H1 (cell line): ENCODE measurements at regions not wholly inside any gene's neighbourhood (a gene's known extent, or its start where the extent isn't known, plus 50 kb on each side); places are given as distances from the start of the nearest gene placed in this dataset.

Experiments
- CBX5 ChIP-seq: fragments of 300-800, 300-1000 bp; sonication (generic); IDR thresholded peaks from 2 replicates; pipeline ENCODE4 v1.7.1; 2016; ENCODE audit warnings: antibody characterized with exemption, low read length, low read depth
- EZH2 ChIP-seq: fragments of 200-600 bp; sonication (generic); IDR thresholded peaks from 2 replicates; pipeline ENCODE4 v1.7.1; 2012; ENCODE audit warnings: low read depth, mild to moderate bottlenecking, moderate library complexity, low read length, inconsistent platforms; ENCODE audit not compliant: severe bottlenecking
- KDM4A ChIP-seq: IDR thresholded peaks from one replicate; pipeline ENCODE4 v1.7.1; 2012; ENCODE audit warnings: low read depth, mild to moderate bottlenecking, moderate library complexity, low read length, inconsistent platforms; ENCODE audit not compliant: severe bottlenecking
- NANOG ChIP-seq: IDR thresholded peaks from 2 replicates; pipeline ENCODE4 v1.6.1; 2011; ENCODE audit warnings: low read length, low read depth, mild to moderate bottlenecking, inconsistent platforms; ENCODE audit not compliant: insufficient read depth, poor library complexity, severe bottlenecking
- SP2 ChIP-seq: IDR thresholded peaks from 2 replicates; pipeline ENCODE4 v1.6.1; 2012; ENCODE audit warnings: mild to moderate bottlenecking, low read length, inconsistent platforms

GRCh38 chr1:193313354-193314140 lies 127.1 kb upstream of the B3GALT2 start (continued):
- no peak for TF ChIP-seq SP2
- TF ChIP-seq CBX5 = no peak
- no peak for TF ChIP-seq NANOG
- TF ChIP-seq KDM4A = no peak
- TF ChIP-seq EZH2 = no peak
